ENCODE measurements at regions not wholly inside any gene's neighbourhood (a gene's known extent, or its start where the extent isn't known, plus 50 kb on each side); places are given as distances from the start of the nearest gene placed in this dataset.

GRCh38 chr11:127424661-127425060, 424.1 kb upstream of the KIRREL3 start:
- H3K23ac ChIP-seq (ENCODE audit: low read length in 2 of 2): no peak overlapping the region
- no peak overlapping the region for H3K9ac ChIP-seq (ENCODE audit: low read length)
- no peak overlapping the region for H2BK120ac ChIP-seq (ENCODE audit: low read depth, low read length)
- no peaks in the 10 kb centered on the region for H3K36me3 ChIP-seq (ENCODE audit: control insufficient read depth in 1 of 2, insufficient read depth in 2 of 2, low read depth in 1 of 2, low read length in 2 of 2)
- no peak for DNase-seq
- no peak overlapping the region for H3K4me2 ChIP-seq (ENCODE audit: low read length, poor library complexity, severe bottlenecking)
- H2BK5ac ChIP-seq (ENCODE audit: low read depth, low read length, poor library complexity, severe bottlenecking): no peak overlapping the region
- H3K4me3 ChIP-seq (ENCODE audit: insufficient read depth in 1 of 2, low read depth in 1 of 2, low read length in 2 of 2): no peak overlapping the region
- H3K18ac ChIP-seq (ENCODE audit: low read depth in 1 of 2, low read length in 2 of 2): no peak overlapping the region
- no peaks in the 10 kb centered on the region for H3K9me3 ChIP-seq (ENCODE audit: control insufficient read depth, low read length)
- no peak overlapping the region for H4K91ac ChIP-seq (ENCODE audit: low read length)
- no peak overlapping the region for H3K27ac ChIP-seq (ENCODE audit: low read length, poor library complexity, severe bottlenecking)
- WGBS: 79% methylated on average over 2 of the region's 2 CpGs
- H2BK12ac ChIP-seq (ENCODE audit: low read length in 2 of 2): no peak overlapping the region
- no peaks in the 10 kb centered on the region for H3K27me3 ChIP-seq (ENCODE audit: control insufficient read depth in 1 of 2, insufficient read depth in 1 of 2, low read length in 2 of 2)
- H3K4me1 ChIP-seq (ENCODE audit: control insufficient read depth, insufficient read depth, low read depth, low read length): no peaks in the 10 kb centered on the region
- H3K79me1 ChIP-seq (replicated peaks; ENCODE audit: low read length, poor library complexity, severe bottlenecking): no peaks in the 10 kb centered on the region
- no peak overlapping the region for H2AK5ac ChIP-seq (ENCODE audit: low read length, severe bottlenecking)
- no peak overlapping the region for H2AFZ ChIP-seq (ENCODE audit: low read depth, low read length)
- no peak overlapping the region for H3K4ac ChIP-seq (ENCODE audit: low read depth in 1 of 2, low read length in 2 of 2)
- H3K14ac ChIP-seq (ENCODE audit: low read length in 2 of 2): no peak overlapping the region
- no peak overlapping the region for H4K8ac ChIP-seq (ENCODE audit: low read length)
- no peak overlapping the region for H2BK15ac ChIP-seq (ENCODE audit: low read depth, poor library complexity, severe bottlenecking)

- Histone ChIP-seq H3K79me1 (replicated peaks; ENCODE audit: low read length, poor library complexity, severe bottlenecking) (no peaks in the 10 kb centered on the region), H3K4me2 (ENCODE audit: low read length, poor library complexity, severe bottlenecking) (no peak overlapping the region), H2BK15ac (ENCODE audit: low read depth, poor library complexity, severe bottlenecking) (no peak overlapping the region), H2AFZ (ENCODE audit: low read depth, low read length) (no peak overlapping the region), H4K91ac (ENCODE audit: low read length) (no peak overlapping the region), H2BK12ac (ENCODE audit: low read length in 2 of 2) (no peak overlapping the region), H2AK5ac (ENCODE audit: low read length, severe bottlenecking) (no peak overlapping the region), H3K23ac (ENCODE audit: low read length in 2 of 2) (no peak overlapping the region), H3K27me3 (ENCODE audit: control insufficient read depth in 1 of 2, insufficient read depth in 1 of 2, low read length in 2 of 2) (no peaks in the 10 kb centered on the region), H3K14ac (ENCODE audit: low read length in 2 of 2) (no peak overlapping the region), H3K4ac (ENCODE audit: low read depth in 1 of 2, low read length in 2 of 2) (no peak overlapping the region), H3K27ac (ENCODE audit: low read length, poor library complexity, severe bottlenecking) (no peak overlapping the region), H2BK5ac (ENCODE audit: low read depth, low read length, poor library complexity, severe bottlenecking) (no peak overlapping the region), H3K9me3 (ENCODE audit: control insufficient read depth, low read length) (no peaks in the 10 kb centered on the region), H4K8ac (ENCODE audit: low read length) (no peak overlapping the region), H3K18ac (ENCODE audit: low read depth in 1 of 2, low read length in 2 of 2) (no peak overlapping the region), H3K9ac (ENCODE audit: low read length) (no peak overlapping the region), H3K4me3 (ENCODE audit: insufficient read depth in 1 of 2, low read depth in 1 of 2, low read length in 2 of 2) (no peak overlapping the region), H2BK120ac (ENCODE audit: low read depth, low read length) (no peak overlapping the region), H3K36me3 (ENCODE audit: control insufficient read depth in 1 of 2, insufficient read depth in 2 of 2, low read depth in 1 of 2, low read length in 2 of 2) (no peaks in the 10 kb centered on the region), H3K4me1 (ENCODE audit: control insufficient read depth, insufficient read depth, low read depth, low read length) (no peaks in the 10 kb centered on the region)
- no peak for DNase-seq
Measured at GRCh38 chr11:127420139-127420538, 419.6 kb upstream of the KIRREL3 start.

- Histone ChIP-seq H3K9me3 (ENCODE audit: control insufficient read depth, low read length) (peaks cover 16% of the 10 kb centered on the region), H3K4me3 (ENCODE audit: insufficient read depth in 1 of 2, low read depth in 1 of 2, low read length in 2 of 2) (no peak overlapping the region), H3K4ac (ENCODE audit: low read depth in 1 of 2, low read length in 2 of 2) (no peak overlapping the region), H2BK15ac (ENCODE audit: low read depth, poor library complexity, severe bottlenecking) (no peak overlapping the region), H3K9ac (ENCODE audit: low read length) (no peak overlapping the region), H3K14ac (ENCODE audit: low read length in 2 of 2) (no peak overlapping the region), H3K27ac (ENCODE audit: low read length, poor library complexity, severe bottlenecking) (no peak overlapping the region), H4K8ac (ENCODE audit: low read length) (no peak overlapping the region), H2BK5ac (ENCODE audit: low read depth, low read length, poor library complexity, severe bottlenecking) (no peak overlapping the region), H4K91ac (ENCODE audit: low read length) (no peak overlapping the region), H3K18ac (ENCODE audit: low read depth in 1 of 2, low read length in 2 of 2) (no peak overlapping the region), H3K4me2 (ENCODE audit: low read length, poor library complexity, severe bottlenecking) (no peak overlapping the region), H2AFZ (ENCODE audit: low read depth, low read length) (no peak overlapping the region), H2AK5ac (ENCODE audit: low read length, severe bottlenecking) (no peak overlapping the region), H3K27me3 (ENCODE audit: control insufficient read depth in 1 of 2, insufficient read depth in 1 of 2, low read length in 2 of 2) (no peaks in the 10 kb centered on the region), H2BK12ac (ENCODE audit: low read length in 2 of 2) (no peak overlapping the region), H3K4me1 (ENCODE audit: control insufficient read depth, insufficient read depth, low read depth, low read length) (no peaks in the 10 kb centered on the region), H2BK120ac (ENCODE audit: low read depth, low read length) (no peak overlapping the region), H3K79me1 (replicated peaks; ENCODE audit: low read length, poor library complexity, severe bottlenecking) (no peaks in the 10 kb centered on the region), H3K36me3 (ENCODE audit: control insufficient read depth in 1 of 2, insufficient read depth in 2 of 2, low read depth in 1 of 2, low read length in 2 of 2) (no peaks in the 10 kb centered on the region), H3K23ac (ENCODE audit: low read length in 2 of 2) (no peak overlapping the region)
- no peak for DNase-seq
- 69% methylated on average over 10 of the region's 11 CpGs for WGBS
Measured at GRCh38 chr11:127412722-127413380, 412.3 kb upstream of the KIRREL3 start.

GRCh38 chr11:127412234-127412633, 411.7 kb upstream of the KIRREL3 start:
- no peak overlapping the region for H4K91ac ChIP-seq (ENCODE audit: low read length)
- peaks cover 16% of the 10 kb centered on the region for H3K9me3 ChIP-seq (ENCODE audit: control insufficient read depth, low read length)
- H4K8ac ChIP-seq (ENCODE audit: low read length): no peak overlapping the region
- H3K36me3 ChIP-seq (ENCODE audit: control insufficient read depth in 1 of 2, insufficient read depth in 2 of 2, low read depth in 1 of 2, low read length in 2 of 2): no peaks in the 10 kb centered on the region
- no peak overlapping the region for H2BK120ac ChIP-seq (ENCODE audit: low read depth, low read length)
- H3K4me3 ChIP-seq (ENCODE audit: insufficient read depth in 1 of 2, low read depth in 1 of 2, low read length in 2 of 2): no peak overlapping the region
- H3K27me3 ChIP-seq (ENCODE audit: control insufficient read depth in 1 of 2, insufficient read depth in 1 of 2, low read length in 2 of 2): no peaks in the 10 kb centered on the region
- H3K4me1 ChIP-seq (ENCODE audit: control insufficient read depth, insufficient read depth, low read depth, low read length): no peaks in the 10 kb centered on the region
- WGBS: 83% methylated on average over 8 of the region's 8 CpGs
- no peaks in the 10 kb centered on the region for H3K79me1 ChIP-seq (replicated peaks; ENCODE audit: low read length, poor library complexity, severe bottlenecking)
- H3K4ac ChIP-seq (ENCODE audit: low read depth in 1 of 2, low read length in 2 of 2): no peak overlapping the region
- no peak overlapping the region for H3K23ac ChIP-seq (ENCODE audit: low read length in 2 of 2)
- H3K4me2 ChIP-seq (ENCODE audit: low read length, poor library complexity, severe bottlenecking): no peak overlapping the region
- no peak overlapping the region for H2AFZ ChIP-seq (ENCODE audit: low read depth, low read length)
- H2AK5ac ChIP-seq (ENCODE audit: low read length, severe bottlenecking): no peak overlapping the region
- H3K18ac ChIP-seq (ENCODE audit: low read depth in 1 of 2, low read length in 2 of 2): no peak overlapping the region
- no peak overlapping the region for H3K9ac ChIP-seq (ENCODE audit: low read length)
- no peak for DNase-seq
- no peak overlapping the region for H3K14ac ChIP-seq (ENCODE audit: low read length in 2 of 2)
- no peak overlapping the region for H2BK15ac ChIP-seq (ENCODE audit: low read depth, poor library complexity, severe bottlenecking)
- H2BK5ac ChIP-seq (ENCODE audit: low read depth, low read length, poor library complexity, severe bottlenecking): no peak overlapping the region
- H3K27ac ChIP-seq (ENCODE audit: low read length, poor library complexity, severe bottlenecking): no peak overlapping the region
- H2BK12ac ChIP-seq (ENCODE audit: low read length in 2 of 2): no peak overlapping the region

All from mesenchymal stem cell (in vitro differentiated cells and primary cell).